ENCODE measurements at regions not wholly inside any gene's neighbourhood (a gene's known extent, or its start where the extent isn't known, plus 50 kb on each side); places are given as distances from the start of the nearest gene placed in this dataset.

- no peak for DNase-seq (ENCODE audit: low read depth in 4 of 4, low spot score in 3 of 4)
Observed at GRCh38 chr2:5364361-5364760, 327.8 kb upstream of the SOX11 start.

GRCh38 chr2:5365871-5366461 lies 326.2 kb upstream of the SOX11 start:
- DNase-seq (ENCODE audit: low read depth in 4 of 4, low spot score in 3 of 4), result peak; percentile 64 to 67 (median 66)

- no peak for DNase-seq (ENCODE audit: low read depth in 4 of 4, low spot score in 3 of 4)
Observed at GRCh38 chr2:5367321-5367720, 324.9 kb upstream of the SOX11 start.

- DNase-seq (ENCODE audit: low read depth in 4 of 4, low spot score in 3 of 4), result no peak
Observed at GRCh38 chr2:5368263-5368662, 323.9 kb upstream of the SOX11 start.

GRCh38 chr2:5369510-5369909 lies 322.7 kb upstream of the SOX11 start:
- DNase-seq (ENCODE audit: low read depth in 4 of 4, low spot score in 3 of 4), result no peak

GRCh38 chr2:5370158-5370557 lies 322.0 kb upstream of the SOX11 start:
- no peak for DNase-seq (ENCODE audit: low read depth in 4 of 4, low spot score in 3 of 4)

- DNase-seq (ENCODE audit: low read depth in 4 of 4, low spot score in 3 of 4), result no peak
Observed at GRCh38 chr2:5372141-5372540, 320.0 kb upstream of the SOX11 start.

GRCh38 chr2:5373200-5373599 lies 319.0 kb upstream of the SOX11 start:
- peak in 3 of 4 donors; percentile 26 to 52 (median 38) for DNase-seq (ENCODE audit: low read depth in 4 of 4, low spot score in 3 of 4)

GRCh38 chr2:5374762-5375161 lies 317.4 kb upstream of the SOX11 start:
- no peak for DNase-seq (ENCODE audit: low read depth in 4 of 4, low spot score in 3 of 4)

GRCh38 chr2:5377323-5377722 lies 314.9 kb upstream of the SOX11 start:
- DNase-seq (ENCODE audit: low read depth in 4 of 4, low spot score in 3 of 4), result no peak

GRCh38 chr2:5379811-5380210 lies 312.4 kb upstream of the SOX11 start:
- no peak for DNase-seq (ENCODE audit: low read depth in 4 of 4, low spot score in 3 of 4)

GRCh38 chr2:5385596-5385995 lies 306.6 kb upstream of the SOX11 start:
- DNase-seq (ENCODE audit: low read depth in 4 of 4, low spot score in 3 of 4), result no peak

- no peak for DNase-seq (ENCODE audit: low read depth in 4 of 4, low spot score in 3 of 4)
Observed at GRCh38 chr2:5387406-5387805, 304.8 kb upstream of the SOX11 start.

- DNase-seq (ENCODE audit: low read depth in 4 of 4, low spot score in 3 of 4), result no peak
Observed at GRCh38 chr2:5389740-5390139, 302.4 kb upstream of the SOX11 start.

GRCh38 chr2:5391362-5391761 lies 300.8 kb upstream of the SOX11 start:
- DNase-seq (ENCODE audit: low read depth in 4 of 4, low spot score in 3 of 4), result peak in 3 of 4 donors; percentile 41 to 61 (median 60)

GRCh38 chr2:5392658-5393057 lies 299.5 kb upstream of the SOX11 start:
- no peak for DNase-seq (ENCODE audit: low read depth in 4 of 4, low spot score in 3 of 4)

- DNase-seq (ENCODE audit: low read depth in 4 of 4, low spot score in 3 of 4), result no peak
Observed at GRCh38 chr2:5393474-5393873, 298.7 kb upstream of the SOX11 start.

- DNase-seq (ENCODE audit: low read depth in 4 of 4, low spot score in 3 of 4), result no peak
Observed at GRCh38 chr2:5394223-5394622, 298.0 kb upstream of the SOX11 start.

- DNase-seq (ENCODE audit: low read depth in 4 of 4, low spot score in 3 of 4), result no peak
Observed at GRCh38 chr2:5401115-5401657, 291.0 kb upstream of the SOX11 start.

GRCh38 chr2:5403392-5403791 lies 288.8 kb upstream of the SOX11 start:
- no peak for DNase-seq (ENCODE audit: low read depth in 4 of 4, low spot score in 3 of 4)

GRCh38 chr2:5409898-5410381 lies 282.2 kb upstream of the SOX11 start:
- peak in 1 of 4 donors; percentile 5 for DNase-seq (ENCODE audit: low read depth in 4 of 4, low spot score in 3 of 4)

- DNase-seq (ENCODE audit: low read depth in 4 of 4, low spot score in 3 of 4), result no peak
Observed at GRCh38 chr2:5410991-5411700, 281.0 kb upstream of the SOX11 start.
